ENCODE measurements at regions not wholly inside any gene's neighbourhood (a gene's known extent, or its start where the extent isn't known, plus 50 kb on each side); places are given as distances from the start of the nearest gene placed in this dataset.

- TF ChIP-seq POLR2AphosphoS5 (IDR thresholded peaks at IDR 0.05) (peak; percentile 59), RAD21 (conservative IDR thresholded peaks at IDR 0.05) (no peak)
These were observed 413.2 kb downstream of the PPARGC1A start for GRCh38 chr4:23476515-23477090.

Measured in neural cell (in vitro differentiated cells).